Renal cortex interstitium (tissue), 11 donors: ENCODE measurements at regions not wholly inside any gene's neighbourhood (a gene's known extent, or its start where the extent isn't known, plus 50 kb on each side); places are given as distances from the start of the nearest gene placed in this dataset.
"Not testable (repeated sequence)": the region's sequence is repeated elsewhere in the genome, so short reads cannot be mapped to it uniquely, and the experiment has no call there.

Experiments
- DNase-seq, 11 donors: peaks; one replicate each; pipeline ENCODE4 v3.0.0-alpha.2; 2013; ENCODE audit warnings: low read depth in 9 of 11, low spot score in 4 of 11; ENCODE audit errors: extremely low read depth in 1 of 11

- DNase-seq: no peak
Measured at GRCh38 chr2:175454953-175455389, 273.5 kb upstream of the ATP5MC3 start.

- no peak for DNase-seq
Measured at GRCh38 chr2:175450029-175450760, 268.7 kb upstream of the ATP5MC3 start.

DNA sequence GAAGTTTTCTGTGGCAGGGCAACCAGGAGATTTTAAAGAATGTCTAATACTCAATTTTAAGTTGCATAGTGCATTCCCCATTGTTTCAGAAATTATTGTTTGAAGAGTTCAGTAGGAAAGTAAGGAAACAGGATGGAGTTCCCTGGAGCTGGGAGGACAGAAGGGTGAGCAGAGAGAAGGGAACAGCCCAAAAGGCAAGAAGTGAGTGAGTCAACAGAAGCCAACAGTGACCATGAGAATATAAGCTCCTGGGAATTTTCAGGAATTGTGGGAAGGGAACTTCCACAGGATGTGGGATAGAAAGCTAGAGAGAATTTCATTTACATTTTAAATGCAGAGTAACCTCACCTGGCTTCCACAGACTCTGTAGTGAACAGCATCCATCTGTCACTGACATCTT, 268.1 kb upstream of the ATP5MC3 start:
- no peak for DNase-seq

- DNase-seq: no peak
Measured at GRCh38 chr2:175446201-175446600, 264.7 kb upstream of the ATP5MC3 start.

GRCh38 chr2:175445281-175445680, 263.8 kb upstream of the ATP5MC3 start:
- no peak for DNase-seq

- DNase-seq: no peak
Measured at GRCh38 chr2:175442441-175442840, 260.9 kb upstream of the ATP5MC3 start.

DNA sequence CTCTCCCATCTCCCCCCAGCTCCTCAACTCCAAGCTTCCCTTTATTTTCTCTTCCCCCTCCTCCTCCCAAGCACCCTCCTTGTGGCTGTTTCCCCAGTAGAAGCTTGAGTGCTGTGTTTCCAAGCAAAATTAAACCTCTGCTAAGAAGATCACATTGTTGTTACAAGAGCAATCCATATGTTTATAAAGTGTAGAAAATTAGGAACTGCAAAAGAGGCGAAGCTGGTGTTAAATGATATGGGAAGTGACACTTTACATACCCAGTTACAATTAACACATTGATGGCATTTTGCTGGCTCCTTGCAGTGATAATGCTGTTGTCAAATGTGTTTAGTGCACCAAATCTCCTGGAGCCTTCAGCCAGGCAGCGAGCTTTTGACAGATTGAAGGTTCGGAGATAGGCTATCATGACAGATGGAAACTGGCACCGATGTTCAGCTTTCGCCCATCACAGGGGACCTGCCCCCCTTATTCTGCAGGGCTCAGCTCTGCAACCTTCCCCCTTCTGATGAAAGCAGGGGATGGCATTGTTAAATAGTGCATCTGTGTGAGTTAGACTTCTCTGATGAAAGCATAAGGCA, 259.8 kb upstream of the ATP5MC3 start:
- no peak for DNase-seq

GRCh38 chr2:175439416-175439815, 257.9 kb upstream of the ATP5MC3 start:
- DNase-seq: no peak

DNA sequence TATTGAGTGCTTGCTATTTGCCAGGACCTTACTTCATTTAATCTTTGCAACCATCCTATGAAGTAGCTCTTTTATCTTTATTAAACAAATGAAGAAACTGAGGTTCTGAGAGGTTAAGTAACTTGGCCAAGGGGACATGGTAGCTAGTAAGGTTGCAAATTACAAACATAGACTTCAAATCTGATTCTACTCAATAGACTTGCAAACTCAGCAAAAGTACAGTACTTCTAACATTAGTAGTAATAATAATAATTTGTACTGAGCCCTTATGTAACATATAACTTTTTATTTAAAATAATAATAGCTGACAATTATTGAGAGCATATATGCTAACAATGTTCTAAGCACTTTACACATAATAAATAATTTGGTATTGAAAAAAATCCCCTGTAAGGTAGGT, 255.7 kb upstream of the ATP5MC3 start:
- no peak for DNase-seq

GRCh38 chr2:175436076-175436475, 254.6 kb upstream of the ATP5MC3 start:
- DNase-seq: no peak

- DNase-seq: no peak
Measured at GRCh38 chr2:175435012-175435411, 253.5 kb upstream of the ATP5MC3 start.

DNA sequence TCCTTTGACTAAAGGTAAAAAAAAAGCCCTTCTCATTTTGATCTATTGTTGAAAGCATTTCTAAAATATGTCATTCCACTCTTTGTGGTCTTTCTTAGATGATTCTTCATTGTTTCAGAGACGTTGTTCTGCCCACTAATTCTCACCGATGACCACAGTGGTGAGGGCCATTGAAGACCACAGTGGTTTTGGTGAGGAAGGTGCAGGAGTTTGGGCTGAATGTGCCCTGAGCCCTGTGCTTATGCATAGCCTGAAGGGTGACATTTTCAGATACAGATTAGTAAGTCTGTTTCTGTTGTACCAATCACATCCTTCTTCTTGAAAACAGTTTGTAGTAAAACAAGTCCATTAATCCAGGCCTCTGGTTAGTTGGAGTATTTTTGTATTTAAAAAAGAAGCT, 251.3 kb upstream of the ATP5MC3 start:
- DNase-seq: no peak

DNA sequence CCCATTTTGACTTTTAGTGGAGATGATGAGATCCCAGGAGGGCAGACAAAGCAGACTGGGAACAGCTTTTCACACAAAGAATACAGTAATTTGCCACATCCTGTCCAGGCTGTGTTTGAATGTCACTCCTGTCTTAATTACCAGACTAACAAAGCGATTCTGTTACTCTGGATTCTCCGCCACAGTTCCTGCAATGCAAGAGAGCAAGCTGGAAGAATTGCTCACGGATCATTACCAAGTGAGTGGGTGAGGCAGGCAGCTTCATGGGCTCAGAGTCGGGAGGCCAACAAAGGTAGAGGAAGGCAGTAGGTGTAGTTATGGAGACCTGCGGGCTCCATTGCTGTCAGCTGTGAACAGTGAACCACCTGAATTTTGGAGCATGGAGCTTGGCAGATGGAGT, 250.5 kb upstream of the ATP5MC3 start:
- DNase-seq: peak in 7 of 11 donors; percentile 15 to 48 (median 27)

- DNase-seq: no peak
Measured at GRCh38 chr2:175431101-175431946, 249.8 kb upstream of the ATP5MC3 start.

GRCh38 chr2:175430236-175430635, 248.7 kb upstream of the ATP5MC3 start:
- no peak for DNase-seq

GRCh38 chr2:175418224-175418835, 236.8 kb upstream of the ATP5MC3 start:
- DNase-seq: no peak

DNA sequence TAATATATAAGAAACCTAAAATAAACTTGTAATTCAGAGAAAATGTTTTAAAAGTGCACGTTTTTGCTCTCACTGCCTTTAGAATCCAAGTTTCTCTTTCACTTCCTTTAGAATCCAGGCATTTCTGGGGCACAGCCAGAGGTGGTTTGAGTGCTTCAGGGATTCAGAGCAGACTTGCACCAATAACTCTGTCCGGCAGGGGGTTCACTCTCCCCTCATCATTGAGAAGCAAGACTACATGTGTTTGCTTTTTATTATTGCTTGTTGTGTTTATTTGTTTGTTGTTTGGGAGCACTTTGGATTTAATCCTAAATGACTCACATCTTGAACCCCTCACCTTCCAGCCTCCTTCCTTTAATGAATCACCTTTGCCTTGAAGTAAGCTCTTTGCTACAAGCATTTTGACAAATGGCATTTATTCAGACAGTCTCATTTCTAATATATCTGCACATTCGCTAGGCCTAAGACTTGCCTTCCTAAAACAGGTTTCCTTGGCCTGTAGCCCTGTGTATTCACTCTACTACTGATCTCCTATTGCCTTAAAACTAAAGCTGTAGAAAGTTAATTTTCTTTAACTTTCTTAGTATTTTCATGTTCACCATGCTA, 233.5 kb upstream of the ATP5MC3 start:
- peak; percentile 31 to 64 (median 53) for DNase-seq

- no peak for DNase-seq
Measured at GRCh38 chr2:175414191-175414881, 232.8 kb upstream of the ATP5MC3 start.

GRCh38 chr2:175410941-175411340, 229.4 kb upstream of the ATP5MC3 start:
- DNase-seq: not testable (repeated sequence)
